ENCODE measurements at regions not wholly inside any gene's neighbourhood (a gene's known extent, or its start where the extent isn't known, plus 50 kb on each side); places are given as distances from the start of the nearest gene placed in this dataset.

- Histone ChIP-seq H3K27ac (no peak overlapping the region), H3K9me3 (ENCODE audit: severe bottlenecking) (no peaks in the 10 kb centered on the region), H3K36me3 (no peaks in the 10 kb centered on the region), H3K4me3 (ENCODE audit: low read depth, low read length) (no peak overlapping the region), H3K27me3 (ENCODE audit: insufficient read depth, low read depth, severe bottlenecking) (no peaks in the 10 kb centered on the region)
- TF ChIP-seq CTCF (IDR thresholded peaks at IDR 0.05; ENCODE audit: low read depth, low read length) = no peak
- DNase-seq = peak; percentile 28
Observed at GRCh38 chr3:61358364-61358763, 107.1 kb upstream of the FHIT start.

DNA sequence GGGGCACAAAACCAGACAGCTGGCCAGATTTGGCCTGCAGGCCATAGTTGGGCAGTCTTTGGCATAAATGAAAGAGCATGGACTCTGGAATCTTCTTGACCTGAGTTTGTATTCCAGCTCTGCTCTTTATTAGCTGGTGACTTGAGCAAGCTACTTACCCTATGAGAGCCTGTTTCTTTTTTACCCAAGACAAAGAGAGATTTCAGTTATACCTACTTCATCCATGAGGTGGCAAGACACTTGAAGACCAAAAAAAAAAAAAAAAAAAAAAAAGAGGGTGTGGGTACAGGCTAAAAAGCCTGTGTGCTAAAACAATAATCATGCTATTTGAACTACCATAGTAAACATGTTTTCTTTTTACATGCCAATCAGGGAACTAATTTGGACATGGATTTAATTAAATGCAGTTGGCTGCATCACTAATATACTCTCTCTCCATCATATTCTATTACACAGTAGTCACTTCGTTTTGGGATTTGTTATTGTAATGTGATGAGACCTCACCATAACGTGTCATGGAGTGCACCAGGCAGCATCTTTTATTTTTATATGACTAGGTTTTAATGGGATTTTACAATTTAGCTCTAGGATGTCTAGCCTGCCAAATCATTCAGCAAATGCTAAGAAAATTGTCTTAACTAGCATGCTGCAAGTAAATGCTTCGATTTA is 109.2 kb upstream of the FHIT start:
- Histone ChIP-seq H3K27ac (no peak overlapping the region), H3K4me3 (ENCODE audit: low read depth, low read length) (no peak overlapping the region), H3K27me3 (ENCODE audit: insufficient read depth, low read depth, severe bottlenecking) (no peaks in the 10 kb centered on the region), H3K9me3 (ENCODE audit: severe bottlenecking) (peaks cover 5% of the 10 kb centered on the region), H3K36me3 (no peaks in the 10 kb centered on the region)
- TF ChIP-seq CTCF (IDR thresholded peaks at IDR 0.05; ENCODE audit: low read depth, low read length) = no peak
- no peak for DNase-seq

DNA sequence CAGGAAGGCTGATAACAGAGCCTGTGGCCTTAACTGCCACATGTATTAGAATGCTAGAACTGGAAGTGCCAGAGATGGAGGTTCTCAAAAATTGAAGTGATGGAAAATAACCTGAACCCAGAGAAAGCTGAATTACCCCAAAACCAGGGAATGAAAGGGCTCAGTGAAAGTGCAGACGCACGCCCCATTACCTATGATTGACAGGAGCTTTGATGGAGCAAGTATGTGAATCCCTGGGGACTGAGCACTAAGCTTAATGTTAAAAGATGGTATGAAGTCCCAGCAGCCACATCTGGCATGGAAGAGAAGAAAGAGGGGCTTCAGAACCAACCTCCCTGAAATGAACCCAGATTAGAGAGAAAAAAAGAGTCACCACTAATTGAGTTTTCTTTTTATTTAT is 118.4 kb upstream of the FHIT start:
- Histone ChIP-seq H3K27me3 (ENCODE audit: insufficient read depth, low read depth, severe bottlenecking) (no peaks in the 10 kb centered on the region), H3K4me3 (ENCODE audit: low read depth, low read length) (no peak overlapping the region), H3K36me3 (no peaks in the 10 kb centered on the region), H3K27ac (no peak overlapping the region), H3K9me3 (ENCODE audit: severe bottlenecking) (peaks cover under 1% of the 10 kb centered on the region)
- no peak for TF ChIP-seq CTCF (IDR thresholded peaks at IDR 0.05; ENCODE audit: low read depth, low read length)
- DNase-seq = no peak

DNA sequence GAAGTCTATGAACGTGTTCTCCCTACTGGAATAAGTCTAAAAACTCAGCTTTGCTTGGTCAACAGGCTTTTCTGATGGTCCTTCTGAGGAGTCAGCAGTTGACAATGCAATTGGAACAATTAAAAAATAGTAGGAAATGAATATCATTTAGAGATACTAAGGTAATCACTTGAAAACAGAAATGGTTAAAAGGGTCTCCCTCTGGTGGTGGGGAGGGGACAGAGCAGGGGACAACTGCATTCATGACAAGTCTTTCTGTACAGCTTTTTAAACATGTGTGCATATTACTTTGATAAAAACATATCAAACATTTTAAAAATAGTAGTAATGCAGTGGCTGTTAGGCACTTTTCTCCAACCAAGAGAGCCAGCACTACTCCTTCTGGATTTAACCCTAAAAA is 119.9 kb upstream of the FHIT start:
- Histone ChIP-seq H3K27ac (no peak overlapping the region), H3K9me3 (ENCODE audit: severe bottlenecking) (no peaks in the 10 kb centered on the region), H3K4me3 (ENCODE audit: low read depth, low read length) (no peak overlapping the region), H3K27me3 (ENCODE audit: insufficient read depth, low read depth, severe bottlenecking) (no peaks in the 10 kb centered on the region), H3K36me3 (no peaks in the 10 kb centered on the region)
- peak; percentile 47 for DNase-seq
- TF ChIP-seq CTCF (IDR thresholded peaks at IDR 0.05; ENCODE audit: low read depth, low read length) = peak; percentile 64

- DNase-seq = no peak
- H3K9me3 ChIP-seq (ENCODE audit: severe bottlenecking) = no peaks in the 10 kb centered on the region
- H3K4me3 ChIP-seq (ENCODE audit: low read depth, low read length) = no peak overlapping the region
- H3K36me3 ChIP-seq = no peaks in the 10 kb centered on the region
- TF ChIP-seq CTCF (IDR thresholded peaks at IDR 0.05; ENCODE audit: low read depth, low read length) = no peak
- no peaks in the 10 kb centered on the region for H3K27me3 ChIP-seq (ENCODE audit: insufficient read depth, low read depth, severe bottlenecking)
- H3K27ac ChIP-seq = no peak overlapping the region
Observed at GRCh38 chr3:61372723-61373122, 121.5 kb upstream of the FHIT start.

DNA sequence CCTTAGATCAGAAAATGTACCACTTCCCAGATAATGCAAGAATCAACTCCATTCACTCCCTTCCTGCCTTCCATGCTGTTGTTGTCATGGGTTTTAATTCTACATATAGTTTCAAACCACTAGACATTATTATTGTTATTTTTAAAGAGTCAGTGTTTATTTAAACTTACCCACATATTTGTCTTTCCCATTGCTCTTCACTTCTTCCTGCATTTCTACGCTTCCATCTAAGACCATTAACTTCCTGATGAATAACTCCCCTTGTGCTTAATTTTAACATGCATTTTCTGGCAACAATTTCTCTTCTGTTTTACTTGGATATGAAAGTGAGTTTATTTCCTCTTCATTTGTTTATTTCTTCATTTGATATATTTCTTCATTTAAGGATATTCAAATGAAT is 127.1 kb upstream of the FHIT start:
- Histone ChIP-seq H3K27ac (no peak overlapping the region), H3K27me3 (ENCODE audit: insufficient read depth, low read depth, severe bottlenecking) (no peaks in the 10 kb centered on the region), H3K36me3 (no peaks in the 10 kb centered on the region), H3K4me3 (ENCODE audit: low read depth, low read length) (no peak overlapping the region), H3K9me3 (ENCODE audit: severe bottlenecking) (no peaks in the 10 kb centered on the region)
- no peak for TF ChIP-seq CTCF (IDR thresholded peaks at IDR 0.05; ENCODE audit: low read depth, low read length)
- no peak for DNase-seq

Data from WERI-Rb-1 (cell line).